KMS-11 (cell line): ENCODE measurements at regions not wholly inside any gene's neighbourhood (a gene's known extent, or its start where the extent isn't known, plus 50 kb on each side); places are given as distances from the start of the nearest gene placed in this dataset.

Source experiments
- H2AFZ ChIP-seq: fragments of 200-600 bp; sonication (generic); 2 replicates; pipeline ENCODE4 v1.6.1; 2016; ENCODE audit warnings: antibody characterized with exemption, mixed run types, low read depth
- H3K27ac ChIP-seq: fragments of 200-600 bp; sonication (generic); 2 replicates; pipeline ENCODE4 v1.6.1; 2016; ENCODE audit warnings: mild to moderate bottlenecking, mixed run types
- H3K27me3 ChIP-seq: fragments of 200-600 bp; sonication (generic); 2 replicates; pipeline ENCODE4 v1.6.1; 2017; ENCODE audit warnings: mild to moderate bottlenecking, low read depth, mixed run types, moderate library complexity; ENCODE audit not compliant: insufficient read depth
- H3K36me3 ChIP-seq: fragments of 200-600 bp; sonication (generic); 2 replicates; pipeline ENCODE4 v1.6.1; 2017; ENCODE audit warnings: mild to moderate bottlenecking, mixed run types; ENCODE audit not compliant: insufficient read depth
- H3K4me1 ChIP-seq: fragments of 200-600 bp; sonication (generic); 2 replicates; pipeline ENCODE4 v1.6.1; 2016; ENCODE audit warnings: mild to moderate bottlenecking, low read depth, mixed run types; ENCODE audit not compliant: poor library complexity, severe bottlenecking
- H3K4me2 ChIP-seq: fragments of 200-600 bp; sonication (generic); 2 replicates; pipeline ENCODE4 v1.7.0; 2016; ENCODE audit warnings: mild to moderate bottlenecking, mixed run types
- H3K4me3 ChIP-seq: fragments of 200-600 bp; sonication (generic); IDR thresholded peaks from 2 replicates; pipeline ENCODE4 v1.6.1; 2017; ENCODE audit warnings: low read depth, low read length, mixed read lengths; ENCODE audit not compliant: insufficient read depth
- H3K79me2 ChIP-seq: fragments of 200-600 bp; sonication (generic); 2 replicates; pipeline ENCODE4 v1.6.1; 2016; ENCODE audit warnings: low read depth, mixed run types; ENCODE audit not compliant: insufficient read depth
- H3K9ac ChIP-seq: fragments of 200-600 bp; sonication (generic); 2 replicates; pipeline ENCODE4 v1.6.1; 2016; ENCODE audit warnings: mild to moderate bottlenecking, mixed run types
- H4K20me1 ChIP-seq: fragments of 200-600 bp; sonication (generic); 2 replicates; pipeline ENCODE4 v1.6.1; 2016; ENCODE audit warnings: mild to moderate bottlenecking, mixed run types; ENCODE audit not compliant: insufficient read depth
- TF ChIP-seq, protein P1 (sequence below): fragments of 200-600 bp; sonication (generic); conservative IDR thresholded peaks from 2 replicates; pipeline ENCODE4 v1.6.1; 2017; ENCODE audit warnings: low read depth, mild to moderate bottlenecking, antibody characterized with exemption, low read length, moderate library complexity, mixed read lengths

DNA sequence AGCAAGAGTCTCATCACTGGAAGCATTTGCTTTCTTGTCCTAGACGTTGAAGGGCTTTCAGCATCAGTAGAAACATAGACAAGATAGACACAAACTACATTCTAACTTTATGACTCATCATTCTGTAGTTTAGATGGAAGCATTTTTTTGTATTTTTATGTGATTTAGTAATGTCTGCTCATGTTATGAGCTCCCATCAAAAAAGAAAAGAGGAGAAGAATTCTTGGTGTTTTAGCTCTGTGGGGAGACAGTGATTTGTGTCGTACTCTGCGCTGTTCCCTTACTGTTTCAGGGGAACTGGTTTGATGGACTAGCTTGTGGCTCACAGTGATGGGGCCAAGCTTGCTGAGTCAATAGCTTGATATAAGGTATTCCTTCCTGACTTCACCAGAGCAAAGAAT lies 159.2 kb upstream of the WWC1 start:
- Histone ChIP-seq H3K36me3 (no peaks in the 10 kb centered on the region), H3K4me2 (no peak overlapping the region), H3K4me1 (peaks cover 29% of the 10 kb centered on the region), H2AFZ (no peak overlapping the region), H3K4me3 (no peak overlapping the region), H4K20me1 (no peaks in the 10 kb centered on the region), H3K27me3 (no peaks in the 10 kb centered on the region), H3K27ac (no peak overlapping the region), H3K79me2 (no peaks in the 10 kb centered on the region), H3K9ac (no peak overlapping the region)
- TF ChIP-seq, protein P1, sequence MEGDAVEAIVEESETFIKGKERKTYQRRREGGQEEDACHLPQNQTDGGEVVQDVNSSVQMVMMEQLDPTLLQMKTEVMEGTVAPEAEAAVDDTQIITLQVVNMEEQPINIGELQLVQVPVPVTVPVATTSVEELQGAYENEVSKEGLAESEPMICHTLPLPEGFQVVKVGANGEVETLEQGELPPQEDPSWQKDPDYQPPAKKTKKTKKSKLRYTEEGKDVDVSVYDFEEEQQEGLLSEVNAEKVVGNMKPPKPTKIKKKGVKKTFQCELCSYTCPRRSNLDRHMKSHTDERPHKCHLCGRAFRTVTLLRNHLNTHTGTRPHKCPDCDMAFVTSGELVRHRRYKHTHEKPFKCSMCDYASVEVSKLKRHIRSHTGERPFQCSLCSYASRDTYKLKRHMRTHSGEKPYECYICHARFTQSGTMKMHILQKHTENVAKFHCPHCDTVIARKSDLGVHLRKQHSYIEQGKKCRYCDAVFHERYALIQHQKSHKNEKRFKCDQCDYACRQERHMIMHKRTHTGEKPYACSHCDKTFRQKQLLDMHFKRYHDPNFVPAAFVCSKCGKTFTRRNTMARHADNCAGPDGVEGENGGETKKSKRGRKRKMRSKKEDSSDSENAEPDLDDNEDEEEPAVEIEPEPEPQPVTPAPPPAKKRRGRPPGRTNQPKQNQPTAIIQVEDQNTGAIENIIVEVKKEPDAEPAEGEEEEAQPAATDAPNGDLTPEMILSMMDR, result no peak

DNA sequence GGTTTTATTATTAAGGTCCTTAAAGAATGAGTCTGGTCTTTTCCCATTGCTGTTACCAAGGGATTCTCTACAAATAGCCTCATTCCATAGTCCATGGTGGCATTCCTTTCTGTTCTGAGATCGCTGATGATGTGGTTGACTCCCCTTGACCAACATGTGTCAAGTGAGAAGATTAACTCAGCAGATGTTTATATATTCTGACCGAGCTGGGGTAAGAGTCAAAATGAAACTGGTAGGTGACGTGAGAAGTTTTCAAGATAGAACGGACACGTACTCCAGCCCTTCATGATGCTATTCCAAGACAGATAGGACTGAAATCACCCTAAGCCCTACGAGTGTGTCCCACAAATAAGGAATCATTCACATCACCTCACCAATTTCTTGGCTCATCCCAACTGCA lies 155.5 kb upstream of the WWC1 start:
- no peaks in the 10 kb centered on the region for H3K27me3 ChIP-seq
- TF ChIP-seq, protein P1, result no peak
- H3K4me1 ChIP-seq, result peaks cover 44% of the 10 kb centered on the region
- H4K20me1 ChIP-seq, result no peaks in the 10 kb centered on the region
- peak overlapping the region; percentile 80 for H3K4me2 ChIP-seq
- peak overlapping the region; percentile 89 for H3K27ac ChIP-seq
- H3K4me3 ChIP-seq, result no peak overlapping the region
- H2AFZ ChIP-seq, result peak overlapping the region; percentile 55; the same call in 1 of the 2 replicates
- H3K36me3 ChIP-seq, result no peaks in the 10 kb centered on the region
- no peaks in the 10 kb centered on the region for H3K79me2 ChIP-seq
- peak overlapping the region; percentile 60; the same call in 1 of the 2 replicates for H3K9ac ChIP-seq

DNA sequence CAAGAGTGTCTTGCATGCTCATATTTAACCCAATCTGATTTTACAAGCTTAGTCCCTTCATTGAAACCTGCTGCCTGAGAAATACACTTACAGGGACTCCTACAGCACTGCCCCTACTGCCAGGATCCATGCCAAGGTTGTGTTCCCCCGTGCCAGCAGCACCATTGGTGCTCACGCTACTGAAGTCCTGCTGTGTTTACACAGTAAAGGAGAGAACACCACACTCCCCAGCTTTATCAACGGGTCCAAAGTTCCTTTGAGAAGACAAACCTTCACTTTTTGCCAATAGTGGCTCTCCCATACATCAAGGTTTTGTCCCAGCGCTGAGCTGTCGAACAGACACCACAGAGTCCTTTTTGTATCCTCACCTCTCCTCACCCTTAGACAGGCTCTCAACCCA lies 155.1 kb upstream of the WWC1 start:
- Histone ChIP-seq H3K27ac (peak overlapping the region; percentile 89), H3K4me3 (no peak overlapping the region), H3K4me2 (peak overlapping the region; percentile 80), H4K20me1 (no peaks in the 10 kb centered on the region), H3K79me2 (no peaks in the 10 kb centered on the region), H3K9ac (peak overlapping the region; percentile 60; the same call in 1 of the 2 replicates), H3K27me3 (no peaks in the 10 kb centered on the region), H3K36me3 (no peaks in the 10 kb centered on the region), H2AFZ (peak overlapping the region; percentile 55; the same call in 1 of the 2 replicates), H3K4me1 (peaks cover 44% of the 10 kb centered on the region)
- TF ChIP-seq, protein P1, result no peak

DNA sequence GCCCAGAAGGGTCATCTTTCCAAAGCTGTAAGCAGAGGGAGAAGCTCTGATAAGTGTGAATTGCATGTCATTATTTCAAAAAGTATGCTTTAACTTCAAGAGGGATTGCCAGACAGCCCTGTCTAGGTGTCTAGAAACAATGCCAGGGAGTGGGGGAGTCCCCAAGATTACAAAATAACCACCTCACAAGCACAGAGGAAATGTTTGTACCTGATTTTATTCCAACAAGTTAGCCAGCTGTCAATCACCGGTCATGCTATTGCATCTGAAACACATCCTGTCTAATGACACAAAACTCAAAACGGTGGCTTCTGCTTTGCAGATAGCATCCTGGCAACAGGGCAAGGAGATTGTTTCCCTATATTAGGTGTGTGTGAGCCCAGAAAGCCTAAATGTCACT lies 154.2 kb upstream of the WWC1 start:
- Histone ChIP-seq H3K27ac (peak overlapping the region; percentile 89), H3K4me2 (peak overlapping the region; percentile 80), H3K27me3 (no peaks in the 10 kb centered on the region), H3K4me3 (no peak overlapping the region), H3K9ac (no peak overlapping the region), H4K20me1 (no peaks in the 10 kb centered on the region), H3K79me2 (no peaks in the 10 kb centered on the region), H3K4me1 (peaks cover 44% of the 10 kb centered on the region), H3K36me3 (no peaks in the 10 kb centered on the region), H2AFZ (peak overlapping the region; percentile 55; the same call in 1 of the 2 replicates)
- TF ChIP-seq, protein P1, result no peak
